Endothelial cell of umbilical vein (primary cell): ENCODE measurements at regions not wholly inside any gene's neighbourhood (a gene's known extent, or its start where the extent isn't known, plus 50 kb on each side); places are given as distances from the start of the nearest gene placed in this dataset.

ENCODE experiments used
- CTCF ChIP-seq, 2 donors: IDR thresholded peaks; 1 replicate in 1 of 2; 2 replicates in 1 of 2; pipeline ENCODE4 v1.5.1; 2011; ENCODE audit warnings: low read length in 2 of 2, mild to moderate bottlenecking in 2 of 2, moderate library complexity in 2 of 2, control low read depth in 1 of 2, inconsistent platforms in 1 of 2, low read depth in 1 of 2; ENCODE audit not compliant: insufficient read depth in 1 of 2; ENCODE audit errors: extremely low read depth in 1 of 2
- POLR2A ChIP-seq: IDR thresholded peaks from 2 replicates; pipeline ENCODE4 v1.6.1; 2012; ENCODE audit warnings: low read depth, mild to moderate bottlenecking, control low read depth, low read length
- POLR2AphosphoS5 ChIP-seq: IDR thresholded peaks from 2 replicates; pipeline ENCODE4 v1.6.1; 2012; ENCODE audit warnings: low read depth, mild to moderate bottlenecking, control low read depth, low read length, moderate library complexity; ENCODE audit not compliant: insufficient read depth

DNA sequence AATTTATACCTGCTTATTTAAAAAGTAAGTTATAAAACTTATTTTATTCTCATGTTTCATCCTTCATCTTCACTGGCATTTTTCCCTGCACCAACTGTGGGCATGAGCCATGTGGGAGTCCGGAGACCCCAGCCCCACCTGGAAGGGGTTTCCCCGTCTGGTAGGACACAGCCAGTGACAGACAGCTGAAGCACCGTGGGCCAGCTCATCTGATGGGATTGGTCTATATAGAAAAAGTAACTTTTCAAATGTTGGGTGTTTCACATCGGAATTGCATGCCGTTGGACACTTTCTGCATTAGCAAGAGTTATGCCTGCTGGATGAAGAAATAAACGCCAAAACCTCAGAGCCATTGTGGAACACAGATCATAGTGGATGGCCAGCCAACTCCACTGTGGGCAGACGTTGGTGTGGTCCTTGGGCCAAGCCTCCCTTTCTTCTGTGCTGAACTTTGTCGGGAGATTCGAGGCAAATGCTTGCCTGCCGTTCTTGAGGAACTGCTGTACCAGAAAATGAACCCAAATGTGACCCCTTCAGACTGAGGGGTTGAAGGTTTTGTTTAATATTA, 1329.3 kb downstream of the TBC1D22A start:
- TF ChIP-seq POLR2AphosphoS5 (no peak), POLR2A (no peak), CTCF (IDR thresholded peaks at IDR 0.05; ENCODE audit: extremely low read depth in 1 of 2, insufficient read depth in 1 of 2, low read depth in 1 of 2, low read length in 2 of 2) (no peak)
